HG03521 (cell line): ENCODE measurements at regions not wholly inside any gene's neighbourhood (a gene's known extent, or its start where the extent isn't known, plus 50 kb on each side); places are given as distances from the start of the nearest gene placed in this dataset.
"Not testable (repeated sequence)": the region's sequence is repeated elsewhere in the genome, so short reads cannot be mapped to it uniquely, and the experiment has no call there.

ENCODE experiments used
- ATAC-seq: cut with Tn5 transposase; IDR thresholded peaks from one replicate; pipeline ENCODE4 v1.9.1; 2021; ENCODE audit warnings: mild to moderate bottlenecking, moderate library complexity; ENCODE audit not compliant: unreplicated experiment

DNA sequence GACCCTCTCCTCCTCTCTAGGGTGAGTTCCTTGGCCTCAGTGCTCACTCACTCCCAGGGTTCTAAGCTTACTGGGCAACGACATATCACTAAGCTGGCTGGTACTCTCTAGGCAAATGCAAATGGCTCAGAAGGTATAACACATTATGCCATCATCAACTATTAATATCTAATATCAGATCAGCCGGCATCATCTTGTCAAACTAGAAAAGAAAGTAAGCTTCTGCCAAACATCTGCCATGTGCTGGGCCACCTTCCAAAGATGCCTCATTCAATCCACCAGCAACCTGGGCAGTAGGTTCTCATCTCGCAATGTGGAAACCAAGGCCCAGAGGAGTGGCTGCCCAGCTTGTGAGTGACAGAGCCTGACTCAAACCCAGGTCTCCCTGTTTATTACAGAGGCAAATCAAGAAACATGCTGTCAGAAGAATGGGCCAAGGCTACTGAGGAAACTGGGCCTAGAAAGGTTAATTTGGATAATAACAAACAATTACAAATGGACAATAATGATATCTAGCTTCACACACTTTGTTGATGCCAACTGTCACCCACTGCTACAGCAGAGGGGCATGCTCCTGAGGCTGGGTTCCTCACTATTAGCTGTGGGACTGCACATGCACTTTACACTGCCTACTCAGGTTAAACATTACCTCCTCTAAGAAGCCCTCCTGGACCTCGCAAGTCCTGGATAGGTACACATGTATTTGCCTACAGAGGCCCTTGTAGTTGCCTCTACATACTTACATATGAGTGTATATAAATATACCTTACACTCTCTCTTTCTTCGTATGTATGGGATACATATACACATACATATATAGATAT is 183.3 kb upstream of the JUN start:
- no peak for ATAC-seq

DNA sequence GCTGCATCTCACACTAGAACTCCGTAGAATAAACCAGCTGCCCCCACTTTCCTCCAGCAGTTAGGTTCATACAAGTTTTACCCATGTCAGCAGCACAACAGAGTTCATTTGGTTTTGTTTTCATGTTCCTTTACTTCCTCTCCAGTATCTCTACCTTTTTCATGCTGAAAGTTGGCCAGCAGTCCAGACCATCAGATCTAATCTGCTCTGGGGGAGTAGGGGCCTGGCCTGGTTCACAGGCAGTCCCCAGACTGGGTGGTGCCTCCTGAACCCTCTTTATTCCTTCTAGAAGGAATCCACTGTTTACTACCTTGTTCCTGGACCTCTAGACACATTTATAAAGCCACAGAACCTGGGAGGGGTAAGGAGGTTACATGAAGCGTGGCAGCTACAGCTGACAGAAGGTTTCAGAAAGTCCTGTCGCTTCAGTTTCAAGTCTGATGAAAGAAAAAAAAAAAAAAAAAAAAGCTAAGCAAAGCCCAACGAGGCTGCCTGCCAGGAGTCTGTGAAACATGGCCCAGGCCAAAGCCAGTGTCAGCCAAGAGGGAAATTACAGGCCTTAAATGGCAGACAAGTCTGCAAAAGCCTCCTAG is 184.6 kb upstream of the JUN start:
- peak; percentile 83 for ATAC-seq

DNA sequence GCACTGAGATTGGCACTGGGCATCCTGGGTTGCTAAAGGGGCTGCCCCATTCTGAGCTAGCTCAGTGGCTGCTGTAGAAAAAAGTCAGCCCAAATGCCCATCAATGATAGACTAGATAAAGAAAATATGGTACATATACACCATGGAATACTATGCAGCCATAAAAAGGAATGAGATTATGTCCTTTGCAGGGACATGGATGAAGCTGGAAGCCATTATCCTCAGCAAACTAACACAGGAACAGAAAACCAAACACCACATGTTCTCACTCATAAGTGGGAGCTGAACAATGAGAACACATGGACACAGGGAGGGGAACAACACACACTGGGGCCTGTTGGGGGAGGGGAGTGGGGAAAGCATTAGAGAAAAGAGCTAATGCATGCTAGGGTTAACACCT is 185.3 kb upstream of the JUN start:
- ATAC-seq, result not testable (repeated sequence)

DNA sequence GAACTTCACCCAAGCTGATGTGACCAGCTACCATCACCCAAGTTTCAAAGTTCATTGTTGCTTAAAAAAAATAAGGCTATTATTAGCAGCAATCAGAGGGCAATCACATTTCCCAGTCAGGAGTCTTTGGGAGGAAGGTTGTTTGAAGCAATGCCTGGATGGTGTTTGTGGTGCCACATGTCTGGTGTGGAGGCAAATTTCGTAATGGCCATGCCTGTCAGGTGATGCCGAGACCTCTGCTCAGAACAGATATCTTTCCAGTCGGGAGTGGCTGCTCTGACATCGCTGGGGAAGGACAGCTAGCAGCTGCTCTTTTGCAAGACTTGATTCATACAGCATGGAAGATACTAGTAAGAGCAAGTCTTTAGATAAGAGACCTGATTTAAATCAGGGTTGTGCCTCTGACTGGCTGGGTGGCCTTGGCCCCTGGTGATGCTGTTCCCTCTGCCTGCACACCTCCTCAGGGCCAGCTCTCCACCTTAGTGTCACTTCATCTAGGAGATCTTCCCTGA is 187.8 kb upstream of the JUN start:
- ATAC-seq, result no peak

DNA sequence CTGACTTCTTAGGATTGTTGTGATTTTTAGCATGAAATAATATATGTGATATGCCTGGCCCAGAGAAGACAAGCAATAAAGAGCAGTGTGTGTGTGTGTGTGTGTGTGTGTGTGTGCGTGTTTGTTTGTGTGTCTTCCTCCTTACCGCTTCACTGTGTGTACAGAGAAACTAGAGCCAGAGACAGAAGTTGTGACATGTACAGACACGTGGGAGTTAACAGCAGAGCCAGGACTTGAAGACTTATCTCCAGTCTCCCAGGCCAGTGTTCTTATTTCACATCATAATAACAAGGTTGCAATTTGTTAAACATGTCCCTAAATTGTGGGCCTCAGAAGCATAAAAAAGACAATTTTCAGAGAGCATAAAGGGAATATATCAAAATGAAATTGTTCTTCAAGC is 192.0 kb upstream of the JUN start:
- ATAC-seq, result no peak

DNA sequence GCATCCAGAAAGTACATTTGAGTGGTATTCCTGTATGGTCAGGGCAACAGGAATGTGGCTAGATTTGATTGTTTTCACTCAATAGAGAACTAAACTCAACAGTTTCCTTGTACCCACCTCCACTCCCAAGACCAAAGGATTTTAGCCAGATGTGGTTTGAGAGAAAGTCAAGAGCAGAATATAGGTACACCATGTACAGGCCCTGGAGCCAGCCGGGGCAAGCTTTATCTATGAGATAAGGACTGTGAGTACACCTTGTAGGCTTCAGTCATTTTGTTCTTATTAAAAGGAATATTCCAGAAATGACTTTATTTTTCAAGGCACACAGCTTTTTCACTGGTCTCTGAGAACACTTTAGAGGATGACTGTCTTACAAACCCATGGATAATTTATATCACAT is 192.4 kb upstream of the JUN start:
- no peak for ATAC-seq

DNA sequence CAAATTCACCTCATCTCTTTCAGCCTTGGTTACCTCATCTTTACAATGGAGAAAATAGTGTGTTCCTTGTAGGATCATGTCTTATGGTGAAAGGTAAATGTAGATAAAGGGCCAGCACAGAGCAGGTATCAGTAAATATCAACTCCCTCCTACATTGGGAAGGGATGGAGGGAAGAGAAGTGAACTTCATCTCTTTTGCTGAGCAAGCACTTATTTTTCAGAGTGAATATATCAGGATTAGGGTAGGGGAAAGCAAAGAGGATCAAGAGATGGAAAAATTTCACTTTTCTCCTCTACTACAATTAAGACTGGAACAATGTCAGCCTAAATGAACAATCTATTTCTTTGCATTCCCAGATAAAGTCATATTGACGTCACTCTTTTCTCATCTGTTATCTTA is 193.8 kb upstream of the JUN start:
- no peak for ATAC-seq

DNA sequence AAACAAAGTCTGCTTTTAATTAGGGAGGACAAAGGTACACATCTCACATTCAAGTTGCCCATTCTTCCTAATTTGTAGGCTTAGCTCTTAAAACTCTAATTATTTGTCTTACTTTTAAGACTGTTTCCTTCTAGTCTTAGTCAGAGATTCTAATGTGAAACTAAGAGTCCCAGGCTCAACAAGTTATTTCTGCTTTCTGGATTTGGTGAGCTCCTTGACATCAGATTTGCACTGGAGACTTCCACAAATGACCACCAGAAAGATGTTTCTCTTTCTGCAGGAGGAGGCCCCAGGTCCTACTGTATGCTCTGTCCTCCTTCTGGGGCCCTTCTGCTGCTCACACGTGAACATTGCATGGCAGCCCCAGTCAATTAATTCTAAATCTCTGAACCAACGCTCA is 194.2 kb upstream of the JUN start:
- ATAC-seq, result no peak

DNA sequence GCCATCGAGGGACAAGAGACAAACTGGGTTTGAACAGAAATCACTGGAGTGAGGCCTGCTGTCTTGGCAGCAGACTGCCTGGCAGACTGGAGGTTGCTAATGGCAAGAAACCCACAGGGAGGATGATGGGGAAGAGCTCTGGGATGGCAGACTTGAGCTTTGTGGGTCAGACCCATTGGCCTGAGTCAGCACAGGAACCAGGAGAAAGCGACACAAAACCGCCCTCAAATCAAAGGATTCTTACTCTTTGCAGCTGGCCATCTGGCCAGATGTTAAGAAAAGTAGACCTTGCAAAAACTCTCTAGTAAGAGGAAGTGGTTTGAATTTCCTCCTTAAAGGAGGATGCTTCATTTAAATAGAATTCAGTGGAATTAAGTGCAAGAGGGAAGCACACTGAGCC is 195.2 kb upstream of the JUN start:
- no peak for ATAC-seq

DNA sequence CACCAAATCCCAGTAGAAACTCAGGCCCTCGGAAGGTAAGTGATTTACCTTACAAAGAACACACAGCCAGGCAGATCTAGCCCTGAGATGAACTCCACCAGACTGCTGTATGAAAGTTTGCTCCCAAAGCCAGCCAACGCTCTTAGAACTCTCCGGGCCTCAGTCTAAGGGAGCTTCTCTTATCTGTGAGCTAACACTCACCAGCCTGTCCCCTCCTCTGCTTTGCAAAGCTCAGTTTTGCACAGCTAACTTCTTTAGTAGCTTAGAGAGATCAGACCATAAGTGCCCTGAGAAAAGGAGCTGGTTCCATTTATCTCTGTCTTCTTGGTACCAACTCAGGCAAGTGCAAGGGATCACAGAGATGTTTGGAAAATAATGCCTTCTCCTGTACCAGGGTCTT is 195.8 kb upstream of the JUN start:
- no peak for ATAC-seq

DNA sequence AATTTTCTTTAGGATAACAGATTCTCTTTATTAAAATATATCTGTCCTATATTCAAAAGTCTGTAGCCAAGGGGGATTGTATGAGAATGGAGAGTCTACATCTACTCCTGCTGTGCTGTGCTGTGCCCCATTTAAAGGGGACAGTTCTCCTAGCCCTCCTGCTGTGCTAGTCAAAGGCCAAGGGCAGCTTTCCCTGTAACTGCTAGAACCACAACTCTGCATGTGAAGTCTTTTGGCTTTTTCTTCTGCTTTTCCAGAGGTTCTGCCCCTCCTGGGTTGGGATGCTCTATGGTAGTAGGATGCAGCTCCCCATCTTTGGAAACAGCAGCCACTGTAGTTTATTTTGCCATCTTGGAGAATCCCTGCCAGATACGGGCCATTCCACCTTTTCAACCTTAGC is 197.5 kb upstream of the JUN start:
- ATAC-seq, result no peak

DNA sequence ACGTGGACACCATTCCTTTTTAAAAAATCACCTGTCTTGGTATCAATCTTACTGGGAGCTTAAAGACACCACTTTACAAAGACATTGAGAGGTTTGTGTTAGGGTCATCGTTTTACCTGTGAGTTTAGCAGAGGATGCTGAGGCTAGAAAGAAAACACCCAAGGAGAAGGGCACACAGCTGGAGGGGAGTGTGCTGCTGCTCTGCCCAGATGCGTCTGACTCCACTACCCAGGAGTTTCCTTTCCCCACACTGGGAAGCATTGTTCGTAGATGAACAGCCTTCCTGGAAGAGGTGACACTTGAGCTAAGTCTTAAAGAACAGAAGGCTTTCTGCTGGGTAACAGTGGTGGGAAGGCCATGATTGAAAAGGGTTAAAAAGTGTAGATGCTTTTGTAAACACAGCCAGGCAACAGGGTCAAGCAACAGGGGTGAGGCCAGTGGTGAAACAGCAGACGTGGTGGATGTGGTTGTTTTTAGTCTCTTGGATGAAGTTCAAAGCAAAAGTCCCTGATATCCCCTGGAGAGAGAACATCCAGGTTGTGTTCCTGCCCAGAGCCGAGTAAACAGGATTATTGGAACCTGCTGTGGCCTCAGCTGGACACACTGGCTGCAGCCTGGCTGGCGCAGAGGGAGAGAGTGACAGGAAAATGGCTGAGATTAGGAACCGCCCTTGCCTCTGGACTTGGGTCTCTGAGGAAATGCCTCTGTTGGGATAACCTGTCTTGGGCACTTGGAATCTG is 198.6 kb upstream of the JUN start:
- ATAC-seq, result no peak

DNA sequence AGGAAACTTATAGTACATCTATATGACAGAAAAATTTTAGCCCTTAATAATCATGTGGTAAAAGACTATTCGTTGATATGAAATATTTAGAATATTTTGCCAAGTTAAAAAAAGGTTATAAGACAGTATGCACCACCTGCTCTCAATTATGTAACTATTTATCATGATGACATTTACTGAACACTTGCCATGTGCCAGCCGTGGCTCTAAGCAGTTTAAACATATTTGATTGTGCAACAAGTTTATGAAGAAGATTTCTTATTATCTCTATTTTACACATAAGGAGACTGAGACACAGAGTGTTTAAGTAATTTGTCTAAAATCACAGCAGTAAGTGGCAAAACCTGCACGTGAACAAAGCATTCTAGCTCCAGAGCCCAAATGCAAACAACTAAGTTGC is 199.3 kb upstream of the JUN start:
- no peak for ATAC-seq

DNA sequence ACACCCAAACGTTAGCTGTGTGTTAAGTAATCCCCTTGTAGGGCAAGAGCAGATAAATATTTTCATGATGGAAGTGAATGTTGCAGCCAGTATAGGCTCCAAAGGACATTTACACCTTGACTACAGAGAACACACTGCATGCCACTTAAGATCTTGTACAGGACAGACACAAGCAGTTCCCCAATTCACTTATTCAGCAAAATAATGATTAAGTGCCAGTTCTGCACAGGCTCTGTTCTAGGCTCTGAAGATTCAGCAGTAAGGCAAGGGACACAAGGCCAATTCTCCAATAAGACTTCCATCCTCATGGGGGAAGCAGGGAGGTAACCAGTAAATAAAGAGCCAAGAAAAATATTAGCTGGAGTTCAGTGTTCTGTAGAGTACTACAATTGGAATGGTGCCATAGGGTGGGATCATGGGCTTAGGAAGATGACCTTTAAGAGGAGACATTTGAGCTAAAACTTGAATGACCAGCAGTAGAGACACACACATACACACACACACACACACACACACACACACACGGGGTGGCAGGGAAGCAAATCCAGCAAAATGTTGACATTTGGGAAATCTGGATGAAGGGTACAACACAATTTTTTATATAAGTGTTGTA is 199.9 kb upstream of the JUN start:
- no peak for ATAC-seq

DNA sequence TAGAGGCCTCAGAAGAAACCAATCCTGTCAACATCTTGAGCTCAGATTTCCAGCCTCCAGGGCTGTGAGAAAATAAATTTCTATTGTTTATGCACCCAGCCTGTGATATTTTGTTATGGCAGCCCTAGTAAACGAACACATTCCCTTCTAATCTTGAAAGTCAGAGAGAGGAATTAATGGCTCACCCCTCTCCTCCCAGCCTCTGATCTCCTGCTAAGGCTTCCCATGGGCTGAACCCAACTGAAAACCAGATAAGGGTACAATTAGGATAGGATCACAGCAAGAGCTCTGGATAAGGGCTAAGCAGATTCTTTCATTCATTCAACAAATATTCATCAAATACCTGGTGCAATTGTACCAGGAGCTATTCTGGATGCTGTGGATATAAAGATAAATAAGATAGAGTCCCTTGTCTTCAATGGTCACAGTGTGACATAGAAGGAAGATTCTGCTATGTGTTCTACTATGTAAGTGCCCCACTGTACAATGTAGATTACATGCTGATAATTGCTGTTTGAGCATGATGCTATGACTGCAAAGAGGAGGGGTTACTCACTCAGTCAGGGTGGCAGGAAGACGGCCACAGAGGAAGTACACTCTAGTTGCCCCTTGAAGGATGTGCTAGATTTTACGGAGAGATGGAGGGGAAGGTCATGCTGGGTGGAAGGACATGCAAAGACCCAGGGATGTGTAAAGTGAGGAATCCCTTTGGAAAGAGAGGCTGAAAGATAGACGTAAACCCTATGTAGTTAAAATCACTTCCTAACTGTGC is 203.3 kb upstream of the JUN start:
- ATAC-seq, result no peak

DNA sequence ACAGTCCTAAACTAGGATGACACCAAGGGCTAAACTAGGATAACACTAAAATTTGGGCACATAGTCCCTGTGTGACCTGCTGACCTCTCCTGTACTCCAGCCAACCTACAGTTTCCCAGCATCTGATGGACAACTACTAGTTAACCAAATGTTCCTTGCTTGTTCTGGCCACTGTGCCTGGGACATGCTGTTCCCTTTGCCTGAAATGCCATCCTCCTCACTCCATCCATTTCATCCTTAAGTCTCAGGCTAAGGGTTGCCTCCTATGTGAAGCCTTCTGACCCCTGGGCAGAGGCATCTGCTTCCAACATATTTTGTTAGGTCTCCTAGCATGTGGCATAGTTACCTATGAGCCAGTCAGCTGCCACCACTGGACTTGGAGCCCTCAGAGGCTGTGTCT is 204.9 kb upstream of the JUN start:
- no peak for ATAC-seq

DNA sequence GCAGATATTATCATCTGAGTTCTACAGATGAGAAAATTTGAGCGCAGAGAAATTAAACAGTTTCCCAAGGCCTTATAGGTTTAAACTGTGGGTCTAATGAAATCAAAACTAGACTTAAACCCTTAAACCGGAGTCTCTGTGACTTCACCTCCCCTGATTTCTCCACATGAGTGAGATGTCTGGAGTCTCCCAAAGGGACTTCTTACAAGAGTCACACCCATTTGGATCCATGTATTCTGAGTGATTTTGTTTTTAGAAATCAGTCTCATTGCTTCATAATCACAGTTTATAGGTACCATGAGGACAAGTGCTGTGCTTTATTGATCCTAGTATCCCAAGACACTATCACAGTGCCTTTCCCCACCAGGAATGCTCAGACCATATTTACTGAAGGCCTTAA is 206.0 kb upstream of the JUN start:
- no peak for ATAC-seq

DNA sequence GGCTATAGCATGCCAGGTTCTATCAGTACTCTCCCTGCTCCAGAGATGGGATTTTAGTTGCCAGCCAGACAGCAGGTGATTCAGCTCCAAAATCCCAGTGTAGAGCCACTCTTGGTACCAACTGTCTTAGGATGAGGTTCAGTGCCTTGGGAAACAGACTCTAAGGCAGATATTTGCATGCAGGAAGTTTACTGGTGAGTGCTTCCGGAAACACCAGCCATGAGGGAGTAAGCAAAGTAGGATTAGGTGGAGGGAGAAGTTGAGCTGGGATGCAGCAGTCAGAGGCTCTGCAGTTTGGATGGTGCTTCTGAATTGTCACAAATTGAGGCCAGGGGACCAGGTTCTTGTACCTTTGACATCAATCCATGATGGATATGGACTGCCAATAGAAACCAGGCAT is 207.5 kb upstream of the JUN start:
- no peak for ATAC-seq

DNA sequence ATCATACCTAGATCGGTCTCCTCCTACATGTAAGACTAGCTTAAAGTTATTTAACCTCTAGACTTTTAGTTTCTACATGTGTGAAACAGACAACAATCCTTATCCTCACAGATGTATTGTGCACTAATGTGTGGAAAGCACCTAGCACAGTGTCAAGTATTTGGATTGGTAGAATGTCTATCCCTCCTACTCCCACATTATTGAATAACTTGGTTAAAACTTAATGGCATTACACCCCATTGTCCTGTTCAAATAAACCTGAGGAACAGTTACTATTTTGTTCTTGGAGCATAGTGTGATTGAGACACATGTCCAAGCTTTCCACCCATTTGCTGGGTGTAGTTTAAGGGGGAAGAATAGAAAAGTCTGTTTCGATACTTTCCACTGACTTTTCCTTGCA is 208.8 kb upstream of the JUN start:
- no peak for ATAC-seq

DNA sequence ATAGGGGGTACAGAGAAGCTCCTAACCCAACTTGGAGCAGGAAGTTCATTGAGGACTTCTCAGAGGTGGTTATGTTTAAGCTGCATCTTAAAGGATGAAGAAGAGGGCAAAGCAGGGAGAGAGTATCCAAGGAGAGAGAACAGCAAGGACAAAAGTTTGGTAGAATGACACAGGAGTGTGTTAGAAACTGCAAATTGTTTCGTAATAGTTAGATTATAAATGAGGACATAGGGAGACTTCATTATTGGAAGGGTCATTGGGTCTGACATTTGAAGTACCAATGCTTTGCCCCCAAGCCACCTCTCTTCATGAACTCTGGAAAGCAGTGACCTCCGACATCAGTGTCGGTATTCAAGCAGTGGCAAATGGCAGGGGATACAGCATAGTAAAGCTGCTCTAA is 209.6 kb upstream of the JUN start:
- no peak for ATAC-seq

DNA sequence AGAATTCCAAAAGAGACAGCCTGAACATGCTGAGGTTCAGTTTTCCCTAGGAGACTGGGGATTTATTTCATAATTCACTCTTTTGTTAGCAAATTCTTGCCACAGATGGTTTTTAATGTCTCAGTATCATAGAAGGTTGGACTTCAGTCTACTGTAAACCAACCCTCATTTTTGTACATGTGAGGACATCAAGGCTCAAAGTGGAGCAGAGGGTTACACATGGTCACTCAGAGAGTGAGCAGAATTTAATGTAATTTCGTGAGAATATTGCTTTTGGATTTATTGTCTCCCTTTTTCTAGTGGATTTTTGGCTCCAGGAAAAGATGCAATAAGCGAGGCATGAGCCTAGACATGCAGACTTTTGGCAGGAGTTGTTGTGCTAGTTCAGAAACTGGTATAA is 210.8 kb upstream of the JUN start:
- ATAC-seq, result no peak
